Stimulated activated CD8-positive, alpha-beta memory T cell treated with anti-CD3 and anti-CD28 coated beads, Interleukin-7, amount 100 ng/mL, for 1 hour (primary cell): ENCODE measurements at regions not wholly inside any gene's neighbourhood (a gene's known extent, or its start where the extent isn't known, plus 50 kb on each side); places are given as distances from the start of the nearest gene placed in this dataset.
"Not testable (repeated sequence)": the region's sequence is repeated elsewhere in the genome, so short reads cannot be mapped to it uniquely, and the experiment has no call there.

Experiments used
- DNase-seq, 2 donors: peaks; one replicate each; pipeline ENCODE4 v3.0.0-alpha.2; 2020; ENCODE audit warnings: low read depth in 2 of 2

DNA sequence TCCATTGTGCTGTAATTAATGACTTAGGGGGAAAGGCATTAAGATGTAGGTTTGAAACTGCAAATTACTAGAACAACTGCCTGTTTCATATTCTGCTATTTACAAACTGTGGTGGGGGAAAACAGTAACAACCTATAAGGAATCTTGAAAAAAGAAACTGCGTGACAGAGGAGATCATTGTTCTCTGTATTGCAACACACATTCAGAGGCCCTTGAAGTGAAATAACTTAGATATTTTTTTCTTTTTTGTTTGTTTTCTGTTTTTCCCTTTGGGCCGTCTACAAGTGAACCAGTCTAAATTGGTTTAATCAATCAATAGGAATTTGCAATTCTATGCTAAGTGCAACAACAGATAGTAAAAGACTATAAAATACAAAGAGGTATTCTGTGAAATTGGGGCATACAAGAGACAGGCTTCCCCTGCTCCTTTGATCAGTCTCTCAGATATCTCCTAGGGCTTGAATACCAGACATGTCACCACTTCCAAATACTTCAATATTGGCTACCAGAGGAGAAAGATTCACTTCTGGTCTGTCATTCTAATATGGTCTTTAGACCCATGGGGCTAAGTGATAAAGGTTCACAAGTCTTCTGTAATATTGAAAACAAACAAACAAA is 2055.1 kb upstream of the CELF4 start:
- DNase-seq: no peak

DNA sequence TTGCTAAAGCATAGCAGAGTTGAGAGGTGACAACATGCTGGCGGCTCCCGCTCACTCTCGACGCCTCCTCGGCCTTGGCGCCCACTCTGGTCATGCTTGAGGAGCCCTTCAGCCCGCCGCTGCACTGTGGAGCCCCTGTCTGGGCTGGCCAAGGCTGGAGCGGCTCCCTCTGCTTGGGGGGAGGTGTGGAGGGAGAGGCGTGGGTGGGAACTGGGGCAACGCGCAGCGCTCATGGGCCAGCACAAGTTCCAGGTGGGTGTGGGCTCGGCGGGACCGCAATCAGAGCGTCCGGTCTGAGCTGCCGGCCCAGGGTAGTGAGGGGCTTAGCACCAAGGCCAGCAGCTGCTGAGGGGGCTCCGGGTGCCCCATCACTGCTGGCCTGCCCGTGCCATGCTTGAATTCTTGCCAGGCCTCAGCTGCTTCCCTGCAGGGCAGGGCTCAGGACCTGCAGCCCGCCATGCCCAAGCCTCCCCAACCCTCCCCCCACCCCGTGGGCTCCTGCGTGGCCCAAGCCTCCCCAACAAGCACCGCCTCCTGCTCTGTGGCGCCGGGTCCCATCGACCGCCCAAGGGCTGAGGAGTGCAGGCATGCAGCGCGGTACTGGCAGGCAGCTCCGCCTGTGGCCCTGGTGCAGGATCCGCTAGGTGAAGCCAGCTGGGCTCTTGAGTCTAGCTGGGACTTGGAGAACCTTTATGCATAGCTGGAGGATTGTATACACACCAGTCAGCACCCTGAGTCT is 2052.8 kb upstream of the CELF4 start:
- DNase-seq: no peak

DNA sequence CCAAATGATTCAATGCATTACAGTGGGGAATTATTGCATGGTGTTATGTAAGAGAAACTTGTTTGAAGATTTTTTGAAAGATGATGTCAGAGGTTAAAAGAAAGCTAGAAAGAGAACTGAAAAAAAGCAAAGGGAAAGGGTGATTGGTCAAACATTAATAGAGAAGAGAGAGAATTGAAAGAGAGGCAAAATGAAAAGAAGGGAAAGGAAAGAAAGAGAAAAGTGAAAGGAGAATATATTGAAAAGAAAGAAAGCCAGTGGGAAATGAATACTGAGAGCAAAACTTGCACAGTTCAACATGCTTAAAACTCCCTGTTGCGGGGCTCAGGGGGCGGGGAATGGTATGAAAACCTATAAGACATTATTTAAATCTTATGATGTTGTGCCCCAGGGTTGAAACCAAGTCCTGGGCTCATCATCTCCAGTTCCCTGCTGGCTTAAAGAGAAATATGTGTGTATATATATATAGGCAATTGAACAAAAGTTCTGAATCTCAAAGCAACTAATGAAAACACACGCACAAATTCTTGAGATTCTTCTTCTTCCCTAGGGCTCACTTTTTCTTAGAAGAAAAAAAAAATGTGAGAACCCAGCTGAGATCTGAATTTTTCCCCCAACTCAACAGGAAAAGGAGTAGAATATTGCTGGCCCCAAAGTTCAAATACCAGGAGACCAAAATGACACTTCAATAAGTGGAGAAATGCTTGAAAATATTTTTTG is 2045.9 kb upstream of the CELF4 start:
- no peak for DNase-seq

GRCh38 chr18:39607034-39607433 is 2041.4 kb upstream of the CELF4 start:
- DNase-seq: no peak

DNA sequence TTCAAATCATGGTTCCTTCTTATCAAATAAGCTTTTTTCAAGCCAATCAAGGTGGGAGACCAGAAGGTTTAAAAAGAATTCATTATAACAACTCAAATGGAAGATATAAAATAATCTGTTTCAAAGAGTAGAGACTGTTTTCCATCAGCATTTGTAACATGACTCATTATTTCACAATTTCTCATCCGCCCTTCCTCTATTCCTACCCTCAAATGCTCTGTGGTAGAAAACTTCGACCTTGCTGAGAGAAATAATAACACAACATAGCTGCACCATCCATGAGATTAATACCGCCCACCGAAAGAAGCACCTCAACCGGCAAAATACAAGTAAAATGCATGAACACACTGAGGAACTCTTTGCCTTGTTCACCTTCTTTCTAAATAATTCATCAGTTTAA is 2039.2 kb upstream of the CELF4 start:
- no peak for DNase-seq

DNA sequence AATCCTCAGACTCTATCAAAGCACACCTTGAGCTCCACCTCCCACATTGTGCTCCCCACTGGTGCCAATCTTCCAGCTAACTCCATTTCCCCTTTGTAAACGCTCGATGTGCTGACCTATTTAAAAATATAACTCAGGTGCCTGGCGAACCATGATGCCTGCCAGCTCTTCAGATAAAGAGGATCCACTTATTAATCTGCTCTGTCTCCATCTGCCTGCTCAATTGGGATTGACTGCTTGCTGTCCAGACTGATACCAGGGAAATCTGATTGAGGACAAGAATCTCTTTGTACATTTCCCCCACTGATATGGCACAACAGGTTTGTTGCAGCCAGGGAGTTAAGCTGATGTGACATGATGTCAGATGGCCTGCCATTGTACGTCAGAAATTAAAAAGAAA is 2036.5 kb upstream of the CELF4 start:
- no peak for DNase-seq

- no peak for DNase-seq
Observed at GRCh38 chr18:39600894-39601293, 2035.3 kb upstream of the CELF4 start.

GRCh38 chr18:39599251-39599650 is 2033.7 kb upstream of the CELF4 start:
- DNase-seq: no peak

DNA sequence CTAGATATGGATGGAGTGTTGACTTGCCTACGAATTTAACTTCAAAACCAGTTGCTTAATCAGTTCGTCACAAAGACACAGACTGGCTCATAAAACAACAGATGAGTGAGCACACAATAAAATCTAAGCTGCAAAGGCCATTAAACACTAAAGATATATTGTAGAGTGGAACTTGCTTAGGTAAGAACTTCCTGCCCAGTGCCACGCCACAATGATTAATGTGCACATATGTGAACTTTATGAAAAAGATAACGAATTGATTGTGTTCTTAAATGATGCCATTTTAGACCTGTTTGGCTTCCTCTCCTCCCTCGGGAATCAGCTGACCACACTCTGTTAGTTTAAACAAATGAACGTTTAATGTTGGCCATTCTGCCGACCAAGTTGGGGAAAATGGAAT is 2031.3 kb upstream of the CELF4 start:
- no peak for DNase-seq

DNA sequence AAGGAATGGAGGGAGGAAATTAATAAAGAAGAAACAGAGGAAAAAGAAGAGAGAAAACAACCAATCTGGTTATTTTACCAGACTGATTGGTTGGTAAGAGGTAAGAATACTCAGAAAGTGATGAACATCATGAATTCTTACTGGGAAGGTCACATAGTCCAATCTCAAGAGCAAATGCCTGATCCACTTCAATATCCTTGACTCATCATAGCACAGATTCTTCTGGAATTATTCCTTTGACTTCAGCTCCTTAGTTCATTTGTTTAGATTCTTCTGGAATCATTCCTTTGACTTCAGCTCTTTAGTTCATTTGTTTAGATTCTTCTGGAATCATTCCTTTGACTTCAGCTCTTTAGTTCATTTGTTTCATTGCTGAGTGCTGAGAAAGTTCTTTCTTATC is 2030.6 kb upstream of the CELF4 start:
- no peak for DNase-seq

DNA sequence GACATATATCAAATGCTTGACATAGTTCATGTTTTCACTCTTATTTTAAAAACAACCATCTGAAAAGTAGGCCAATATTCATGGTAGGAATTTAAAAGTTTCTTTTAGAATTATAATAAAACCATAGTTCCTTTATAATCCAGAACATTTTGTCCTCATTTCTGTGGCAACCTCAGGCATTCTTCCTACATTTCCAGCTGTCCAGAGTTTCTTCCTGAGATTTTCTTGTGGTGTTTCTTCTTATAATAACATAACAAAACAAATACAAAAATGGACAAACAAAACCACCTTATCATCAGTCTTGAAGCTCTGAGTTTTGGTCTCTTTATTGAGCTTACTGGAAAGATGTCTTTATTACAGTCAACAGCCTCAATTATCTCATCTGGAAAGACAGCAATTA is 2028.6 kb upstream of the CELF4 start:
- no peak for DNase-seq

GRCh38 chr18:39591649-39592048 is 2026.1 kb upstream of the CELF4 start:
- DNase-seq: no peak

DNA sequence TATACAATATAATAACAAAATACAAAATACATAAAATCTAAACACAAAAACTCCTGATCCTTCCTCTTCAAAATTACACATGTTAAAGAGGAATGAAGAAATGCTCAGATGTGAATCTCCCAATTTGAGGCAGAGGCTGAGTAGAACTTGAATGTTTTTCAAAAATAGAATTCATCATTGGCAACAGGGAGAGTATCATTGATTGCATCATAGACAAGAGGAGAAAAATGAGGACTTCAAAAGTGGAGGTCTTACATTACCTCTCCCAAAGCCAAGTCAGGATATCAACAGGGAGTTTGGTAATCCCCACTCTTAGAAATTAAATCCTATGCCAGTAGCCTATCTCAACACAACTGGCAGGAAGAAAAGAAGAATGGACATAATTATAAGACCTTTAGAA is 2023.9 kb upstream of the CELF4 start:
- no peak for DNase-seq

GRCh38 chr18:39587586-39587985 is 2022.0 kb upstream of the CELF4 start:
- no peak for DNase-seq

DNA sequence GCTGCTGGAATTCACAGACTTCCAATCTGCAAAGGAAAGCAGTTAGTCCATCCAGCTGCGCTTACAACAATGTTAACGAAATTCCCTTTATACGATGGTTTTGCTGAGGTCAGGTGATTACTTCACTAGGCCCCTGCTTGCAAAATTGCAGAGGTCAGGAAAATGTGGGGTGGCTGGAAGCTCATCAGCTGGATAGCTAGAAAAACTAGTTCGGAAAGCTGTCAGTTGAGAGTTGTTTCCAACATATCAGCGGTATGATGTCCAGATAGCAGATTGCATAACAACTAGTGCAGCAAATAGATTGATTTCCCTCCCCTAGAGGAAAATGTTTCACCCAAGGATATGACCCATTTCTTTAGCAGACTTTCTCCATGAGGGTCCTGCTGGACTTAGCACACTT is 2021.1 kb upstream of the CELF4 start:
- no peak for DNase-seq

DNA sequence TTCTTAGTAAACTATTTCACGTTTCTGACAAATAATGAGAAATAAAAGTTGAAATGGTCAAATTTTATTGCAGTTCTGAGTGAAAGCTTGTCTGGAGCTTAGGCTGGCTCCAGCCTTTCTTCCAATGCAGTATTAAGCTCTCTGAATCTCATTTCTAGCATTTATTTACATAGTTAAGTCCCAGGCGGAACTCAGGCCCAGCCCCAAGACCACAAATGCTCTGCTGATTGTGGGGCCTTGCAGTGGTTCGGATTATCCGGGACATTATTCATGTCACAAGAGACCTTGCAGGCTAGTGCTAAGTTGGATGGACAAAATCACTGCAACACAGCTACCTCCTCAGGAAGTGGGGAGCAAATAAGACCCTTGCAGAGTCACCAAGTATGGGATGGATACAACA is 2009.3 kb upstream of the CELF4 start:
- DNase-seq: no peak

GRCh38 chr18:39571511-39571910 is 2005.9 kb upstream of the CELF4 start:
- DNase-seq: no peak

DNA sequence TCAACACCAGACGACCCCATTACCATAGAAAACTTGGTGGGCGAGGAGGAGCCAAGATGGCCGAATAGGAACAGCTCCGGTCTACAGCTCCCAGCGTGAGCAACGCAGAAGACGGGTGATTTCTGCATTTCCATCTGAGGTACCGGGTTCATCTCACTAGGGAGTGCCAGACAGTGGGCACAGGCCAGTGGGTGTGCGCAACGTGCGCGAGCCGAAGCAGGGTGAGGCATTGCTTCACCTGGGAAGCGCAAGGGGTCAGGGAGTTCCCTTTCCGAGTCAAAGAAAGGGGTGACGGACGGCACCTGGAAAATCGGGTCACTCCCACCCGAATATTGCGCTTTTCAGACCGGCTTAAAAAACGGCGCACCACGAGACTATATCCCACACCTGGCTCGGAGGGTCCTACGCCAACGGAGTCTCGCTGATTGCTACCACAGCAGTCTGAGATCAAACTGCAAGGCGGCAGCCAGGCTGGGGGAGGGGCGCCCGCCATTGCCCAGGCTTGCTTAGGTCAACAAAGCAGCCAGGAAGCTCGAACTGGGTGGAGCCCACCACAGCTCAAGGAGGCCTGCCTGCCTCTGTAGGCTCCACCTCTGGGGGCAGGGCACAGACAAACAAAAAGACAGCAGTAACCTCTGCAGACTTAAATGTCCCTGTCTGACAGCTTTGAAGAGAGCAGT is 2000.1 kb upstream of the CELF4 start:
- not testable (repeated sequence) for DNase-seq

GRCh38 chr18:39564716-39565115 is 1999.1 kb upstream of the CELF4 start:
- DNase-seq: no peak

DNA sequence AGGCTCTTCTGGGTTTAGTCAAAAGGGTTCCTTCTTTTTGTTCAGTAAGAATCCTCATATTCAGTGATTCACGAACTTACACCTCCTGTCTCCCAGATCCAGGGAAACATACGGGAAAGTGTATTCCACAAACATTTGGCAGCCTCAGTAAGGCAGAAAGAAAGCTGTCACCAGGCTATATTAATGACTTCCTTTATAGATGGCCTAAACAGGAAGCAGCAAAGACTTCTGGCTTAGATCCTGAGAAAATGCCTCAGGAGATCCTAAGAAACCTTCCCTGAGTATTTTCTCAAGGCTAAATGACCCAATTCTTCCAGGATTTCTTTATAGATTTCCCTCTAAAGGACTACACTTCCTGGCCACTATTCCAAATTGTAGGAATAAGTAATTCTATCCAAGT is 1995.5 kb upstream of the CELF4 start:
- DNase-seq: no peak

DNA sequence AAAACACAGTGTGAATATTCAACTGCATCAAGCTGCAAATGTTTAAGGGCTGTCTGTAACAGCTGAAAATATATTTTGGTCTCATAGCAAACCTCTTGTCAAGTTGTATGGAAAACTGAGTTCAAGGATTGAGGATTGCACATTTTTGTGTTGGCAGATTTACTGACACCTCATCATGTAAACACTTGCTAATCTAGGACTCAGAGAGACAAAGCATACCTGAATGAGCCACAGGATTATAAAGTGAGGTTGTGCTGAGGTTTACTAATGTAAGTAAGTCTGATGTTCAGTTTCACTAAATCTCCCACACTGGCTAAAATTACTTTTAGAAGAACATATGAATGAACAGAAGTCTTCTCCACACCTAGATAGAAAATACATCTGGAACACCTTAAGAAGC is 1993.1 kb upstream of the CELF4 start:
- DNase-seq: no peak

DNA sequence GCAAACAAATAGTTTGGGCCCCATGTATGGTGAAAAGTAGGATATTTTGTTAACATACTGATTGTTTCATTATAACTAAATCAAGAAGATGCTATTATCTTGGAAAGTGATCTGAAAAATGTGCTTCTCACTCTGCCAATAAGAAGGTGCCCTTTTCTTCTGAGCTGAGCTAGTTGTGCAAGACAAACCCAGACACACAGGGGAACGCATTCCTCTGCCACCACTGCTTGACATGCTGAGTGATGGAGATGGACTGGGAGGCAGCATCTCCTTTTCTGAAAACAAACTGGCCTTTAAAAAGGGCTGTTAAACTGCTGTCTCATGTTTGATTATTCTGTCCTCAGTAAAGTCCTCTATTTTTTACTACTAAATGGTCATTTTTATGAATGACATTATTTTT is 1989.9 kb upstream of the CELF4 start:
- no peak for DNase-seq

DNA sequence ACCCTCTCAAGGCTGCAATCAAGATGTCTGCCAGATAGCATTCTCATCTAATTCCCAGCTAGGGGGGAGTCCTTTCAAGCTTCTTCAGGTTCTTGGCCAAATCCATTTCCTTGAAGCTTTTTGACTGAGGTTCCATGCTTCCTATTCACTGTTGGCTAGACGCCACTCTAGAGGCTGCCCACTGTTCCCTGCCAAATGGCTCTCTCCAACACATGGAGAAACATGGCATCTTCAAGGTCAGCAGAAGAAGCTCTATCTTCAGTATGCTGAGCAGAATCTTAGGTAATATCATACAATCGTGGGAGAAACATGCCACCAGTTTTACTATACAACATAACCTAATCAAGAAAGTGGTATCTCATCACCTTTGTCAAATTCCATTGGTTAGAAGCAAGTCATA is 1985.1 kb upstream of the CELF4 start:
- no peak for DNase-seq
